ENCODE measurements at regions not wholly inside any gene's neighbourhood (a gene's known extent, or its start where the extent isn't known, plus 50 kb on each side); places are given as distances from the start of the nearest gene placed in this dataset.

GRCh38 chr7:67825356-67825755, 828.7 kb downstream of the TYW1 start:
- no peak overlapping the region for H3K4me3 ChIP-seq (ENCODE audit: low read depth in 1 of 3, low read length in 3 of 3)
- H3K9ac ChIP-seq (ENCODE audit: low read depth in 1 of 2, low read length in 2 of 2) = no peak overlapping the region
- no peaks in the 10 kb centered on the region for H3K27me3 ChIP-seq (ENCODE audit: control insufficient read depth in 4 of 4, insufficient read depth in 4 of 4, low read length in 3 of 4)
- no peak for TF ChIP-seq ATF3 (IDR thresholded peaks at IDR 0.05)
- H3K36me3 ChIP-seq (ENCODE audit: control insufficient read depth in 4 of 4, insufficient read depth in 3 of 4, low read depth in 1 of 4, low read length in 3 of 4) = no peaks in the 10 kb centered on the region
- 81% methylated on average over 1 of the region's 1 CpG for WGBS
- H3K4me1 ChIP-seq (ENCODE audit: control insufficient read depth in 4 of 4, insufficient read depth in 4 of 4, low read length in 3 of 4) = no peaks in the 10 kb centered on the region
- H3K27ac ChIP-seq (ENCODE audit: low read depth in 1 of 2, low read length in 2 of 2) = no peak overlapping the region
- no peaks in the 10 kb centered on the region for H3K9me3 ChIP-seq (ENCODE audit: control insufficient read depth in 4 of 4, low read length in 3 of 4)
- DNase-seq (ENCODE audit: low spot score) = no peak

GRCh38 chr7:67841896-67842295, 845.3 kb downstream of the TYW1 start:
- TF ChIP-seq HNF4A (conservative IDR thresholded peaks at IDR 0.05) (no peak), EGR1 (IDR thresholded peaks at IDR 0.05; ENCODE audit: low read depth in 2 of 2) (no peak), YY1 (IDR thresholded peaks at IDR 0.05) (no peak), NR2F2 (IDR thresholded peaks at IDR 0.05) (no peak), HNF4G (IDR thresholded peaks at IDR 0.05) (no peak), ZBTB33 (IDR thresholded peaks at IDR 0.05) (no peak)
- Histone ChIP-seq H3K4me1 (ENCODE audit: control insufficient read depth in 4 of 4, insufficient read depth in 4 of 4, low read length in 3 of 4) (no peaks in the 10 kb centered on the region), H3K9ac (ENCODE audit: low read depth in 1 of 2, low read length in 2 of 2) (no peak overlapping the region), H3K4me3 (ENCODE audit: low read depth in 1 of 3, low read length in 3 of 3) (no peak overlapping the region), H3K9me3 (ENCODE audit: control insufficient read depth in 4 of 4, low read length in 3 of 4) (no peaks in the 10 kb centered on the region), H3K27me3 (ENCODE audit: control insufficient read depth in 4 of 4, insufficient read depth in 4 of 4, low read length in 3 of 4) (no peaks in the 10 kb centered on the region), H3K27ac (ENCODE audit: low read depth in 1 of 2, low read length in 2 of 2) (no peak overlapping the region), H3K36me3 (ENCODE audit: control insufficient read depth in 4 of 4, insufficient read depth in 3 of 4, low read depth in 1 of 4, low read length in 3 of 4) (no peaks in the 10 kb centered on the region)
- no peak for DNase-seq (ENCODE audit: low spot score)
- WGBS = 92% methylated on average over 4 of the region's 4 CpGs

- WGBS = 74% methylated on average over 4 of the region's 4 CpGs
- Histone ChIP-seq H3K36me3 (ENCODE audit: control insufficient read depth in 4 of 4, insufficient read depth in 3 of 4, low read depth in 1 of 4, low read length in 3 of 4) (no peaks in the 10 kb centered on the region), H3K27me3 (ENCODE audit: control insufficient read depth in 4 of 4, insufficient read depth in 4 of 4, low read length in 3 of 4) (no peaks in the 10 kb centered on the region), H3K27ac (ENCODE audit: low read depth in 1 of 2, low read length in 2 of 2) (no peak overlapping the region), H3K4me1 (ENCODE audit: control insufficient read depth in 4 of 4, insufficient read depth in 4 of 4, low read length in 3 of 4) (no peaks in the 10 kb centered on the region), H3K9me3 (ENCODE audit: control insufficient read depth in 4 of 4, low read length in 3 of 4) (no peaks in the 10 kb centered on the region), H3K4me3 (ENCODE audit: low read depth in 1 of 3, low read length in 3 of 3) (no peak overlapping the region), H3K9ac (ENCODE audit: low read depth in 1 of 2, low read length in 2 of 2) (no peak overlapping the region)
- TF ChIP-seq YY1 (IDR thresholded peaks at IDR 0.05) = no peak
- TF ChIP-seq NR2F2 (IDR thresholded peaks at IDR 0.05) = no peak
- DNase-seq (ENCODE audit: low spot score) = no peak
Measured at GRCh38 chr7:67842571-67842970, 845.9 kb downstream of the TYW1 start.

- H3K27ac ChIP-seq (ENCODE audit: low read depth in 1 of 2, low read length in 2 of 2) = no peak overlapping the region
- H3K36me3 ChIP-seq (ENCODE audit: control insufficient read depth in 4 of 4, insufficient read depth in 3 of 4, low read depth in 1 of 4, low read length in 3 of 4) = no peaks in the 10 kb centered on the region
- H3K27me3 ChIP-seq (ENCODE audit: control insufficient read depth in 4 of 4, insufficient read depth in 4 of 4, low read length in 3 of 4) = no peaks in the 10 kb centered on the region
- no peaks in the 10 kb centered on the region for H3K9me3 ChIP-seq (ENCODE audit: control insufficient read depth in 4 of 4, low read length in 3 of 4)
- WGBS = 69% methylated on average over 6 of the region's 6 CpGs
- H3K4me3 ChIP-seq (ENCODE audit: low read depth in 1 of 3, low read length in 3 of 3) = no peak overlapping the region
- no peaks in the 10 kb centered on the region for H3K4me1 ChIP-seq (ENCODE audit: control insufficient read depth in 4 of 4, insufficient read depth in 4 of 4, low read length in 3 of 4)
- no peak overlapping the region for H3K9ac ChIP-seq (ENCODE audit: low read depth in 1 of 2, low read length in 2 of 2)
- DNase-seq (ENCODE audit: low spot score) = no peak
- TF ChIP-seq TAF1 (conservative IDR thresholded peaks at IDR 0.05) (no peak), REST (IDR thresholded peaks at IDR 0.05) (no peak), RAD21 (IDR thresholded peaks at IDR 0.05) (no peak), MAX (IDR thresholded peaks at IDR 0.05) (no peak), EGR1 (IDR thresholded peaks at IDR 0.05; ENCODE audit: low read depth in 2 of 2) (no peak), ZBTB33 (IDR thresholded peaks at IDR 0.05) (no peak), HNF4G (IDR thresholded peaks at IDR 0.05) (no peak), RXRA (IDR thresholded peaks at IDR 0.05) (no peak), ATF3 (IDR thresholded peaks at IDR 0.05) (no peak), SP1 (IDR thresholded peaks at IDR 0.05) (no peak), YY1 (IDR thresholded peaks at IDR 0.05) (no peak), HNF4A (conservative IDR thresholded peaks at IDR 0.05) (no peak), FOXA1 (IDR thresholded peaks at IDR 0.05) (no peak)
Measured at GRCh38 chr7:67843001-67843565, 846.5 kb downstream of the TYW1 start.
